HCT116 (cell line): ENCODE measurements at regions not wholly inside any gene's neighbourhood (a gene's known extent, or its start where the extent isn't known, plus 50 kb on each side); places are given as distances from the start of the nearest gene placed in this dataset.

Experiments
- ATAC-seq: fragments of 200-7000 bp; cut with Tn5 transposase; 2 replicates; pipeline ENCODE4 v1.9.1; 2020; ENCODE audit warnings: mild to moderate bottlenecking, moderate library complexity
- BruUV-seq: library from RNA; stranded (reverse); fragments of 400-500 nt; replicated peaks from 2 replicates; lab custom pipeline; 2021; lab: Mats Ljungman, UMichigan
- CTCF ChIA-PET: fragments of 300-600 bp; sonication (Branson Sonifier 250); formaldehyde crosslinking; loops from one replicate; lab custom pipeline; 2021; ENCODE audit warnings: antibody characterized with exemption; lab: Charles Lee
- POLR2A ChIA-PET: fragments of 300-600, 350-600 bp; sonication (Branson Sonifier 250); formaldehyde crosslinking; loops from one replicate; lab custom pipeline; 2021; ENCODE audit warnings: antibody characterized with exemption; lab: Charles Lee
- RAD21 ChIA-PET, 2 experiments: fragments of 300-600 bp; sonication (Branson Sonifier 250); formaldehyde crosslinking; loops; one replicate each; lab custom pipeline; 2023; ENCODE audit warnings: low total read pairs in 2 of 2; ENCODE audit not compliant: uncharacterized antibody in 2 of 2, unreplicated experiment in 2 of 2, low non-redundant PET in 1 of 2; lab: Charles Lee
- DNase-seq: peaks from one replicate; pipeline ENCODE4 v3.0.0-alpha.2; 2010; ENCODE audit warnings: low read depth, low spot score
- H2AFZ ChIP-seq: fragments of 200-600 bp; shearing (Covaris generic), sonication (generic); 2 replicates; pipeline ENCODE4 v1.6.1; 2017; ENCODE audit warnings: low read depth, mixed run types, mixed read lengths, antibody characterized with exemption, low read length; ENCODE audit not compliant: poor library complexity, severe bottlenecking
- H3K27ac ChIP-seq: 2 replicates; pipeline ENCODE4 v1.5.1; 2012; ENCODE audit warnings: low read depth, low read length
- H3K27me3 ChIP-seq: fragments of 200-600 bp; sonication (generic); 2 replicates; pipeline ENCODE4 v1.6.1; 2016; ENCODE audit warnings: mixed run types, low read length, mixed read lengths; ENCODE audit not compliant: insufficient read depth
- H3K36me3 ChIP-seq, 2 experiments: fragments of 200-500 bp in 1 of 2; fragments of 200-600 bp in 1 of 2; sonication (Bioruptor generic) in 1 of 2; sonication (generic) in 1 of 2; 2 replicates each; pipeline versions ENCODE4 v1.5.1 to v1.6.1; 2014 to 2016; ENCODE audit warnings: low read length in 2 of 2, inconsistent platforms in 1 of 2, mixed read lengths in 1 of 2, mixed run types in 1 of 2; ENCODE audit not compliant: insufficient read depth in 2 of 2, control insufficient read depth in 1 of 2
- H3K4me1 ChIP-seq, 2 experiments: fragments of 200-600 bp in 1 of 2; sonication (generic) in 1 of 2; 2 replicates each; pipeline versions ENCODE4 v1.5.1 to v1.6.1; 2012 to 2017; ENCODE audit warnings: low read length in 2 of 2, inconsistent platforms in 1 of 2, mild to moderate bottlenecking in 1 of 2, mixed read lengths in 1 of 2, mixed run types in 1 of 2, moderate library complexity in 1 of 2; ENCODE audit not compliant: insufficient read depth in 2 of 2, control insufficient read depth in 1 of 2
- H3K4me2 ChIP-seq: fragments of 200-600 bp; sonication (generic); 2 replicates; pipeline ENCODE4 v1.6.1; 2017; ENCODE audit warnings: mixed run types, low read length, mixed read lengths
- H3K4me3 ChIP-seq, 2 experiments: fragments of 200-600 bp in 1 of 2; sonication (generic) in 1 of 2; replicated peaks in 1 of 2; 2 replicates each; pipeline ENCODE4 v1.5.1; 2011 to 2016; ENCODE audit warnings: low read length in 2 of 2, control low read depth in 1 of 2, low read depth in 1 of 2, mild to moderate bottlenecking in 1 of 2, mixed read lengths in 1 of 2, mixed run types in 1 of 2
- H3K79me2 ChIP-seq: fragments of 200-600 bp; sonication (generic); 2 replicates; pipeline ENCODE4 v1.6.1; 2017; ENCODE audit warnings: mild to moderate bottlenecking, mixed run types, low read length, moderate library complexity, mixed read lengths; ENCODE audit not compliant: insufficient read depth
- H3K9ac ChIP-seq: fragments of 200-600 bp; sonication (generic); 2 replicates; pipeline ENCODE4 v1.6.1; 2016; ENCODE audit warnings: low read length, mixed read lengths
- H3K9me2 ChIP-seq: fragments of 200-600 bp; sonication (generic), shearing (Covaris generic); 2 replicates; pipeline ENCODE4 v1.6.1; 2017; ENCODE audit warnings: mixed run types, mild to moderate bottlenecking, moderate library complexity; ENCODE audit not compliant: insufficient read depth
- H3K9me3 ChIP-seq, 2 experiments: fragments of 200-500 bp in 1 of 2; fragments of 200-600 bp in 1 of 2; sonication (Bioruptor generic) in 1 of 2; sonication (generic) in 1 of 2; 2 replicates each; pipeline ENCODE4 v1.6.1; 2014 to 2017; ENCODE audit warnings: low read length in 2 of 2, mixed read lengths in 2 of 2, inconsistent platforms in 1 of 2, low read depth in 1 of 2, mild to moderate bottlenecking in 1 of 2, mixed run types in 1 of 2, moderate library complexity in 1 of 2; ENCODE audit not compliant: control insufficient read depth in 1 of 2, insufficient read depth in 1 of 2
- H4K20me1 ChIP-seq: fragments of 200-600 bp; sonication (generic), shearing (Covaris generic); 2 replicates; pipeline ENCODE4 v1.6.1; 2017; ENCODE audit warnings: mixed run types, mild to moderate bottlenecking, moderate library complexity; ENCODE audit not compliant: insufficient read depth
- CBX3 ChIP-seq: IDR thresholded peaks from 2 replicates; pipeline ENCODE4 v1.6.1; 2012; ENCODE audit warnings: low read depth
- CEBPB ChIP-seq: IDR thresholded peaks from 2 replicates; pipeline ENCODE4 v1.6.1; 2012; ENCODE audit warnings: low read depth
- CTCF ChIP-seq, 3 experiments: fragments of 200-600 bp in 1 of 3; sonication (generic) in 1 of 3; IDR thresholded peaks in 2 of 3; conservative IDR thresholded peaks in 1 of 3; 2 replicates each; pipeline ENCODE4 v1.5.1; 2012 to 2017; ENCODE audit warnings: low read depth in 2 of 3, low read length in 2 of 3, antibody characterized with exemption in 1 of 3, borderline replicate concordance in 1 of 3, control low read depth in 1 of 3, mild to moderate bottlenecking in 1 of 3, mixed read lengths in 1 of 3, mixed run types in 1 of 3, moderate library complexity in 1 of 3; ENCODE audit not compliant: insufficient read depth in 1 of 3
- EGR1 ChIP-seq: IDR thresholded peaks from 2 replicates; pipeline ENCODE4 v1.6.1; 2012; ENCODE audit warnings: low read depth
- ELF1 ChIP-seq: IDR thresholded peaks from 2 replicates; pipeline ENCODE4 v1.6.1; 2012; ENCODE audit warnings: low read depth, borderline replicate concordance
- EZH2 ChIP-seq: fragments of 200-600 bp; sonication (generic); IDR thresholded peaks from 2 replicates; pipeline ENCODE4 v1.6.1; 2017; ENCODE audit warnings: antibody characterized with exemption, mixed run types
- FOSL1 ChIP-seq: IDR thresholded peaks from 2 replicates; pipeline ENCODE4 v1.6.1; 2012; ENCODE audit warnings: low read depth
- JUND ChIP-seq: IDR thresholded peaks from 2 replicates; pipeline ENCODE4 v1.6.1; 2012
- MAX ChIP-seq: IDR thresholded peaks from 2 replicates; pipeline ENCODE4 v1.6.1; 2012
- POLR2A ChIP-seq: IDR thresholded peaks from 2 replicates; pipeline ENCODE4 v1.7.0; 2011; ENCODE audit warnings: borderline replicate concordance; ENCODE audit not compliant: insufficient read depth, insufficient read length; ENCODE audit errors: extremely low read depth
- RAD21 ChIP-seq: IDR thresholded peaks from 2 replicates; pipeline ENCODE4 v1.6.1; 2012; ENCODE audit warnings: low read depth, mild to moderate bottlenecking
- SIN3A ChIP-seq: IDR thresholded peaks from 2 replicates; pipeline ENCODE4 v1.6.1; 2012; ENCODE audit warnings: low read depth
- SP1 ChIP-seq: IDR thresholded peaks from 2 replicates; pipeline ENCODE4 v1.6.1; 2012; ENCODE audit warnings: low read depth
- SRF ChIP-seq: IDR thresholded peaks from 2 replicates; pipeline ENCODE4 v1.6.1; 2012; ENCODE audit warnings: low read depth
- TCF7L2 ChIP-seq: IDR thresholded peaks from 2 replicates; pipeline ENCODE4 v1.7.0; 2011; ENCODE audit warnings: borderline replicate concordance, inconsistent platforms; ENCODE audit not compliant: insufficient read depth, insufficient read length; ENCODE audit errors: extremely low read depth
- YY1 ChIP-seq: IDR thresholded peaks from 2 replicates; pipeline ENCODE4 v1.6.1; 2011; ENCODE audit warnings: low read length, low read depth, moderate library complexity, mild to moderate bottlenecking; ENCODE audit not compliant: insufficient replicate concordance; ENCODE audit errors: extremely low read depth
- ZBTB33 ChIP-seq: IDR thresholded peaks from 2 replicates; pipeline ENCODE4 v1.6.1; 2011; ENCODE audit warnings: mild to moderate bottlenecking, low read length, moderate library complexity; ENCODE audit not compliant: insufficient replicate concordance; ENCODE audit errors: extremely low read depth
- ZFX ChIP-seq: fragments of 450-650 bp; IDR thresholded peaks from 2 replicates; pipeline ENCODE4 v1.6.1; 2017
- ZNF274 ChIP-seq: fragments of 200-500 bp; sonication (Bioruptor generic); IDR thresholded peaks from 2 replicates; pipeline ENCODE4 v1.6.1; 2014; ENCODE audit warnings: mild to moderate bottlenecking, low read depth, low read length, inconsistent platforms
- intact Hi-C: fragments of 100-400 bp; cut with micrococcal nuclease; formaldehyde crosslinking; loops from 2 replicates; pipeline ENCODE4 v1.10.0; 2022

- no peak overlapping the region for H2AFZ ChIP-seq
- ChIA-PET POLR2A (no interaction called here), CTCF (no interaction called here), RAD21 (no interaction called here)
- H3K27me3 ChIP-seq = no peaks in the 10 kb centered on the region
- no peak overlapping the region for H3K4me3 ChIP-seq
- no peak for ATAC-seq
- DNase-seq = no peak
- H3K9ac ChIP-seq = no peak overlapping the region
- no peaks in the 10 kb centered on the region for H3K9me2 ChIP-seq
- TF ChIP-seq CBX3 = no peak
- TF ChIP-seq TCF7L2 = no peak
- no peak for TF ChIP-seq SRF
- TF ChIP-seq SIN3A = no peak
- TF ChIP-seq CEBPB = no peak
- TF ChIP-seq RAD21 = no peak
- TF ChIP-seq SP1 = no peak
- no peak for TF ChIP-seq JUND
- no peak for TF ChIP-seq MAX
- TF ChIP-seq ZBTB33 = no peak
- TF ChIP-seq FOSL1 = no peak
- TF ChIP-seq ZNF274 = no peak
- no peak for TF ChIP-seq POLR2A
- no peak for TF ChIP-seq YY1
- TF ChIP-seq ZFX = no peak
- no peak for TF ChIP-seq CTCF (IDR thresholded peaks at IDR 0.05 in 2 of 3, conservative IDR thresholded peaks at IDR 0.05 in 1 of 3; ENCODE audit: borderline replicate concordance in 1 of 3, insufficient read depth in 1 of 3, low read depth in 2 of 3, low read length in 2 of 3)
- no peak for TF ChIP-seq EZH2
- TF ChIP-seq EGR1 = no peak
- TF ChIP-seq ELF1 = no peak
- no peak overlapping the region for H3K27ac ChIP-seq
- H3K4me1 ChIP-seq = no peaks in the 10 kb centered on the region
- intact Hi-C loops = no loop called here
- H3K4me2 ChIP-seq = no peak overlapping the region
- H4K20me1 ChIP-seq = no peaks in the 10 kb centered on the region
- H3K79me2 ChIP-seq = no peaks in the 10 kb centered on the region
- no TSS peak for BruUV-seq
- H3K9me3 ChIP-seq = no peaks in the 10 kb centered on the region
- H3K36me3 ChIP-seq = no peaks in the 10 kb centered on the region
These were observed 268.4 kb upstream of the MAGEB18 start for GRCh38 chrX:25869761-25870160.
